ENCODE measurements at regions not wholly inside any gene's neighbourhood (a gene's known extent, or its start where the extent isn't known, plus 50 kb on each side); places are given as distances from the start of the nearest gene placed in this dataset.

DNA sequence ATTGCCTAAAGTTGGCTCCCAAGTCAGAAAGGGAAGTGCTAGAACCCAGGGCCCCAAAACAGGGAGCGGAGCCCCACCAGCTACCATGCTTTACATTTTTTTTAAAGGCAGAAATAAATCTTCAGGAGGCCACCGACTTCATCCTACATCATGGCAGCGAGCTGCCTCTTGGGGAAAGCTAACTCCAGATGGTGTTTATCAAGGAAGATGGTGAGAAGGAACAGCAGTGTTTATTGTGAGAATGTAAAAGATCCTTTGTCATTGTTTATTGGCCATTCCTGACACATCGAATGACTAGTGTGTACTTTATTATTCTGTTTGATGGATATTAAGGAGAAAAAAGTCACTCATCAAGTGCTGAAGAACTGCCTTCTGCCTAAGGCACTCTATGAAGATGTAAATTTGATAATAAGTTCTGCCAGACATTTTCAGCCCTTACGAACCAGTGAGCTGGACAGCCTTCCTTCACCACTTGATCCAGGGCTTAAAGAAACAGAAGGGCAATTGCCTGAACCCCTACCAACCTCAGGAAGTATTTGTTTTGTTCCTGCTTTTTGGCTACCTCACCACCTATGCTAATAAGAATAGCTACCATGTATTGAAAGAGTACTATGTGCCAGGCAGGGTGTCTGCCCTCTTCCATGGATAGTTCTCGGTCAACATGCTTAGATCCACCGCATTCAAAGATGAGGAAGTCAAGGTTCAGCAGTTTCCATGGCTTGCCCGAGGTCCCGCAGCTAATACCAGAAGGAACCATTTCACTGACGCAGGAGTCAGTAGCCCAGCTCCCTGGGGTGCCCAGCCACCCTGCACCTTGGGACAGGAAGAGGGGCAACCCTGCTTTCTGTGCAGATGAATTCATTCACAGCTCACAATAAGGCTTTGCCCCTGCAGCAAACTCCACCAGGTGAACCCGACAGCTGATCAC, 194.7 kb upstream of the RREB1 start:
- no peak for FAIRE-seq
- DNase-seq (ENCODE audit: low spot score), result no peak

DNA sequence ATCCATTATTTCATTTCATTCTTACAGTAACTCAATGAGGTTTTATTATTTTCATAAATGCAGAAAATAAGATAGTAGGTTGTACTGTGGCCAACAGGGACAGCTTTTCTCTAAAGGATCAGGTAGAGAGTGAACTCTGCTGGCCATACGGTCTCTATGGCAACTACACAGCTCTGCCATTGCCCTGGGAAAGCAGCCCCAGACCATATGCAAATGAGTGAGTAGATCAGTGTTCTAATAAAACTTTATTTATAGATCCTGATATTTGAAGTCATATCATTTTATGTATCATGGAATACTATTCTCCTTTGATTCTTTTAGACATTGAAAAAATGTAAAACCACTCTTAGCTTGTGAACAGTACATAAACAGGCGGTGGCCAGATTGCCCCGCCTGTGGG, 192.5 kb upstream of the RREB1 start:
- FAIRE-seq (no peak), DNase-seq (ENCODE audit: low spot score) (no peak)

DNA sequence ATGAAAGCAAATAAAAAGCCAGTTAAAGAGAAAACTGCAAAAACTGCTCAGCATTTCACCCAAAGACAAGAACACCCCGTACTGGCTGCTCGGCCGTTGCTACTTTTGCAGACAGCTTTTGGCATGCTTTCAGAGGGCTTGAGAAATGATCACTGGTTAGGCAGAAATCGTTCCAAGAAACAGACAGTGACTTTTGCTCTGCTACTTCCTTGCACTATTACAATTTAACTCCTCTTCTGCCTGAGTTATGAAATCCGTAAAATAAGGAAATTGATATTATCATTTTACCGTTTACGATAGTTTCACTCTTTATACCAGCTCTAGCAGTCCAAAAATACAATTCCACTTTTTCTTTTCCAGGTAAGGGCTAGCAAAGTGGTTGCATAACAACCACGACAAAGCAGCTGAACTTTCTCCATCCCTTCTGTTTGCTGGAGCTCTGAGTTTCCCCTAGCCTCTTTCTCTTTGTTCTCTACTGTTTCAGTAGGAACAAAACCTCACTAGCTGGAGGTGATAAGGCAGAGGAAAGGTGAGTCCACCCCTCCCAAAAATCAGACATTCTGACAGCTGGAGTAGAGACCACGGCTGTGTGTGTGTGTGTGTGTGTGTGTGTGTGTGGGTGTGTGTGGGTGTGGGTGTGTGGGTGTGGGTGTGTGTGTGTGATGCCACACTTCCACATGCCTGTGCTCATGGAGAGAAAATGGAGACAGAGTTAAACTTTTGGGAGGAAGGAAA, 191.8 kb upstream of the RREB1 start:
- DNase-seq (ENCODE audit: low spot score) (no peak), FAIRE-seq (no peak)

DNA sequence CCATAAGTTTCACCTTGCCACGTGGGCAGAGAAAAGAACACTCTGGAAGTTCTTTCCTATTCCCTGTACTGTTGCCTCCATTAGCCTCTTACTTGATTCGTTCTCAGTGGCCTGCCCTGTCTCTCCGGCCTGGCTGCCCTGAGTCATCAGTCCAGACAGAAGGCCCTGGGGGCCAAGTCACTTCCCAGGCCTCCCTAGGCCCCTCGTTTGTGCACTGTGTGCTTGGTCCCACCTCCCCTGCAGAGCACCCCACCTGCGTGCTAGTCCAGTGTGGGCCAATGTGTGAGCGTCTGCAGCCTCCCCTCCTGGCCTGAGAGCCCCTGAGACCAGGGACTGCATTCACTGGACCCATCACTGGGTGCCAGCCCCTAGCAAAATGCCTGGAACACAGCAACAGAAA, 191.2 kb upstream of the RREB1 start:
- DNase-seq (ENCODE audit: low spot score) (no peak), FAIRE-seq (no peak)

DNA sequence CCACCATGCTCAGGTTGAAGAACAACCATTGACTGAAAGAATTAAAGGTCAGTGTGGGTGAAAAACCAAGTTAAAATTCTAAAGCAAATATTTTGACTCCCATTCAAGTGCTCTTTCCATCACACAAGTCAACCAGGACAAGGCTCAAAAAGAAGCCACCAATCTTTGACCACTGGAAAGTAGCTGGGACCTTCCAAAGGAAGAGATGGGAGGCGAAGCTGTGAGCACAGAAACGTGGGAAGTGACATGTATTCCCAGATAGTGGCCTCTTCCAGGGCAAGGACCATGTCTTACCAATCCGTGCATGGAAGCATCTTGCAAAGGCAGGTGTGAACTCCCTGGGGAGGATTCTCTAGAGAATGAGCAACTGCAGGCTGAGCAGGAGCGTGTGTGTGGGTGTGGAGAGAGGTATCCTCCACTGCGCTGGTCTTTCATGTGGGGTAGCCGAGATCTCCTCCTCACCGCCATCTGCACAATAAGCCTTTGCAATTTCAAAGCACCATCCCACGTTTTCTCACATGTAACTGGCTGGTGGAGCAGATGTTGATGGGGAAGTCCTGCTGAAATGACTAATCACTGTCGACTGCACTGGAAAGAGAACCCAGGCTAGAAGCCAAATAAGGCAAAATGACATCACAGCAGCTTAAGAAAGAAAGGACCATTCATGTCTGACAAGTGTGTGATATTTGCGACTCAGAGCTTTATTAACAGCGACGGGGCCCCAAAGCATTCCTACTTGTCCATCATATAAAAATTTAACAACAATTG, 189.4 kb upstream of the RREB1 start:
- no peak for FAIRE-seq
- no peak for DNase-seq (ENCODE audit: low spot score)

DNA sequence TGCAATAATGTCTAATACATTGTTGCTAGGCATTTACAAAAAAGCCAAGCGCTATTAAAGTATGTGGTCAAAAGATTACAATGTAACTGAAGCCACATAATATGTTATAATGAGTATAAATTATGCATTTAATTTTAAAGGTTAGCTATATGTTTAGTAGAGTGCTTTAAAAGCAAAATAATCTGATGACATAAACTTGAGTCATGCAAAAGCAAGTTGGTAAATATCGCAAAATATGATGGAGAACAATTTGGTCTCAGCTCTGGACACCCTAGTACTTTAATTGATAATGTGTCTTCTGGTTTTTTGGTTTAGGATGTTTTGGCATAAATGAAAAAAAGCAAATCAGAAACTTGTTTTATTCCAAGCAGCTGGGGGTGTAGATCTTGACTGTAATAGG, 188.6 kb upstream of the RREB1 start:
- FAIRE-seq (no peak), DNase-seq (ENCODE audit: low spot score) (no peak)

DNA sequence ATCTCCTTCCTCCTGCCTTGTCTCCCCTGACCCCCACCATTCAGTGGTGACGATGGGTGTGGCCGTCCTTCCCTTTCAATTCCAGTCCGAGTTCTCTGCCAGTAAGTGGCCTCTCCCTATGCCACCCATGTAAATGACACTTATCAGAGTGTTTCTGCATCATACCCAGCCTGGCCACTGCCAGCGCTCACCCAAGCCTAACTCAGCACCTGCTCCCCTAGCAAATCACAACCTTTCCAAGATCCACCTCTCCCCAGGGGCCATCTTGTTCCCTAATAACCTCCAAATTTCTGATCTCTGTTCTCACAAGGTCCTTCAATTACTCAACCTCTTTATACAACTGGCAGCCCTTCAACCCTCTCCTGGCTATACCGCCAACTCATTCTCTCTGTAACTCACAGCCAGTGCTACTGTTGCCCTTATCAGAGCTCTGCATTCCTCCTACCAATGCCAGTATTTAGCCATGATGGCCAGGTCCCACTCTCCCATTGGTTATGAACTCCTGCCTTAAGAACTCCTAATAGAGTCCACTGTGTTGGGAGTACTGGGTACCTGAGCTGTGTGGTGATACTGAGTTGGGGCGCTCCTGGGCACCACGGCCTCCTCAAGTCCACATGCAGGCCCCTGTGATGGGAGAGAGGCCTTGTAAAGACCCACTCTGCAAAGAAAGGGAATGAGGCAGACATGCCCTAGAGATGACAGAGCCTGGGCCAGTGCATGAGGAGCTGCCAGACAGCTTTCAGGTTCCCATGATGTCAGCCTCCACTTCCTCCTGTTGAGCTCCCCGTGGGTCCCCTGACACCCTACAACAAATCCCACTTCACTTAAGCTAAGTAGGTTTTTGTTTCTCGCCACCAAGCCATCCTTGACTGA, 187.4 kb upstream of the RREB1 start:
- DNase-seq (ENCODE audit: low spot score), result no peak
- no peak for FAIRE-seq

DNA sequence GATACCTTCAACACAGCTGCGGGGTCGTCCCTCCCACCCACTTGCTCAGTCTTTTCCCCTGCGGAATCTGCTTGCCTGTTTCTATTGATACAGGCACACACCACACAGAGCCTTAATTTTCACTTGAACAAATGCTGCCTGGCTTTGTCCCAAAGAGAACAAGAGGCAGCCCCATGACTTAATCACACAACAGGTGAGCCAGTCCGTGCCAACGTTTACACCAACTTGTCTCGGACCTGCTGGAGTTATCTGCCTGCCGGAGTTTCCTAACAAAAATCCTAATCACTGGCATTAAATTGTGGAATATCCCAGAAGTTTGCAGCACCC, 186.8 kb upstream of the RREB1 start:
- DNase-seq (ENCODE audit: low spot score) (no peak), FAIRE-seq (no peak)

DNA sequence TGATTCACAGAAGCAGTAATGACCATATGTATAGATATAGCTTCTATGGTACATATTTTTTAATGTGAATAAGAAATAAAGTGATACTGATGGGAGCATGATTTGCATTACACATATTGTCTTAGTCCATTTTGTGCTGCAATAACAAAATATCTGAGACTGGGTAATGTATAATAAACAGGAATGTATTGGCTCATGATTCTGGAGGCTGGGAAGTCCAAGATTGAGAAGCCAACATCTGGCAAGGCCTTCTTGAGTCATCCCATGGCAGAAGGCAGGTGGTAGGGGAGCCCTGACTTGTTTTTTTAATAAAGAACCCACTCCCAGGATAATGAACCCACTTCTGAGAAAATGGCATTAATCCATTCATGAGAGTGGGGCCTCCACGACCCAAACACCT, 185.6 kb upstream of the RREB1 start:
- DNase-seq (ENCODE audit: low spot score), result no peak
- FAIRE-seq, result no peak

DNA sequence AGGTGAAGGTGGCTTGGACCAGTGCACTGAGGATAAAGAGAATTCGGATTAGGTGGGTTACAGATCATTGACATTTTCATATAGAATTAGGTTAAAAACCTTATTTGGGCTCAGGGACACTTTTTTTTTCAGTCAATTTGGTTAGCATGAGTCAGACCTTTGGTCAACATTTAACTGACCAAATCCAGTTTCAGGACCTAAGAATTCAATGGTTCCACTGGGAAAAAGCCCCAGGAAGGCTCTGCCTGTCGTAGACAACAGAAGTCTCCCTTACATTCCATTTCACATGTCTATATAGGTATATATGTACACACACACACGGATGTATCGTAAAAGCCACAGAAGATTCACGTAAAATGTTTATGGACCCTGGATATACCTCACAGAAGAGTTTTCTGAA, 184.2 kb upstream of the RREB1 start:
- no peak for DNase-seq (ENCODE audit: low spot score)
- FAIRE-seq, result no peak

DNA sequence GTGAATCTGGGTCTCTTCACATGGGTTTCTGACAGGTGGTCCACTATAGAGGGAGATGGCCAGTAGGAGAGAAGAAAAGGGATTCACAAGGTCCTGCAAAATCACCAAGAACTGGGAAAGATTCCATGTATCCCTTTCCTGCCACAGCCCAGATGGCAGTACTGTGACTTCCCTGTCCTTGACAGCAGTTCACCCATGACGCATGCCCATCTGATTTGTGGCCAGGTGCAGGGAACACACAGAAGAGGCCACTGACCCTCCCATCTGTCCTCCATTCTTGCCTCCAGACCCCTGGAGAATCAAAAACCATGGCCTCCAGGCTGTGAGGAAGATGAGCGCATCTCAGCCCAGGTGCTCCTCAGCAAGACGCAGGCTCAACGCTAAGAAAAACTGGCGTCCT, 183.1 kb upstream of the RREB1 start:
- FAIRE-seq (no peak), DNase-seq (ENCODE audit: low spot score) (no peak)

DNA sequence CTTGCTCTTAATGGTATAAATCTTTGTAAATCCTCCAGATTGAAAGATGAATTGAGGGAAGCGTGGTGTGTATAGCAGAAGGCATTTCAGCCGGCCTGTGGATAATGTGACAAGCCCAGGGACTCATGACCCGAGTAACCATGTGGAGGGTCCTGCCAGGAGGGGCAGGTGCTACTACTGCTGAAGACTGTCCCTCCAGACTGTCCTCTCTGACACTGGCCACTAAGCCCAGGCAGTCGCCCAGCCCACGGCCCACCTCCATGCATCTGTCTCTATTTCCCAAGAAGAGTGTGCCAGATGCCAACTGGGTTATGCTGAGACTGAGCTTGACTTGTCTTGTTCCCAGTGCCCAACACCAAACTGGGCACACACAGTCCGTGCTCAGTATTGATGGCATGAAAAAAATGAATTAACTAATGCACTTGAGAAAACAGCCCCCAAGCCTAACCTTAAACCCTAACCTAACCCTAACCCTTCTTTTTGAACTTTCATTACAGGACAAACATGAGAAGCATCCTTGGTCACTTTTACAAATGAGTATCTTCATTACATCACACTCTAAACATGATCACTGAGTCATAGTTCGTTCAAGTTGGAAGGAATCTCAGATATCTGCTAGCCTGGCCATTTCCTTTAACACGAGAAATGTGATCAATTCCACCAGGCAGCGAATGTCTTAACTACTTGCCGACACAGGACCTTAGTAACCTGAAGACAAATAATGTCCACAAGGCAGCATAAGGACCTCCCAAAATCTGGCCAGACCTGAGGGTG, 182.2 kb upstream of the RREB1 start:
- no peak for FAIRE-seq
- DNase-seq (ENCODE audit: low spot score), result no peak

DNA sequence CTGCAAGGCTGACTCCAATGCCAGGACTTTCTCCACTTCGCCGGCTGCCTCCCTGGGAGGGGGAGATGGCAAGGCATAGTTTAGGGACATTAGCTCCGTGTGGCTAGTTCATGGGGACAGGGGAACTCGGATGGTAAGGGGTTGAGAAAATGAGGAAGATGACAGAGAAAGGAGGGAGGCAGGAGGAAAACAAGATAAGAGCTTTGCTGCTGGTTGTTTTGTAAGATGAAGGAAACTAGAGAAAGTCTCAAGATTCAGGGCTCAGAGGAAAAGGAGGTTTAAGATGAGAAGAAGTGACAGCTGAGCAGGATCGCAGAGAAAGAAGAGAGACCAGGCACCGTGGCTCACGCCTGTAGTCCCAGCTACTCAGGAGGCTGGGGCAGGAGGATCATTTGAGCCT, 180.9 kb upstream of the RREB1 start:
- no peak for FAIRE-seq
- DNase-seq (ENCODE audit: low spot score), result no peak

DNA sequence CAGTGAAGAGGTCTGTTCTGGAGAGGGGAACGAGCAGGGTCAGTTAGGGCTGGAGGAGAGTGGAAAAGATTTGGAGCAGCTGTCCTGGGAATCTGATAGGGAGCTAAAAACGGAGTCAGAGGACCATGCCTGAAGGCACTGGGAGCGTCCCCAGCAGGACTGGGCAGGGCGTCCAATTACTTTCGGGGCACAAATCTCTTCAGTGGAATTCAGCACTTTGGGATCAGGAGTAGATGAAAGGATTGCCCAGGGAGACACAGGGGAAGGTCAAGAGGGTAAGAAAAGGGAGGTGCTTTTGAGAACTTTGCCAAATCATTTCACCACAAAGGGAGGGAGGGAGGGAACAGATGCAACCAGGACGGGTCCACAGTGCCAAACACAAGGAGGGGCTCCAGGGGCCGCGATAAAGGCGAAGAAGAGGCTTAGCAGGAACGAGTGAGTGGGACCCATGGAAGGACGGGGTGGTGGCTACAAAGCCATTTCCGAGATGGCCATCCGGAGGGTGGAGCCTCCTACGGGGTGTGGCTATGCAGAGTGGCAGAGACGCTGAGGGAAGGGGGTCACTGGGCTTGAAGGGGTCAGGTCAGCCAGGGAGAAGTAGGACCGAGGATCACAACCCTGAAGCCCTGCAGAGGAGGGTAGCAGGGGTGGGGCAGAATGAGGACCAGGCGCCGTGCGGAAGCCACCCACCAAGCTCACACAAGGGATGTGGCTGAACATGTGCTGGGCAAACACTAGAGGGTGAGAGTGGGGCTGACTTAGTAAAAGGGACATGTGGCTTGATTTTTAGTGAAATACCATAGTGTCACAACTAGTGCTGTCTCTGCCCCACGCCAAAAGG, 180.0 kb upstream of the RREB1 start:
- DNase-seq (ENCODE audit: low spot score) (no peak), FAIRE-seq (no peak)

DNA sequence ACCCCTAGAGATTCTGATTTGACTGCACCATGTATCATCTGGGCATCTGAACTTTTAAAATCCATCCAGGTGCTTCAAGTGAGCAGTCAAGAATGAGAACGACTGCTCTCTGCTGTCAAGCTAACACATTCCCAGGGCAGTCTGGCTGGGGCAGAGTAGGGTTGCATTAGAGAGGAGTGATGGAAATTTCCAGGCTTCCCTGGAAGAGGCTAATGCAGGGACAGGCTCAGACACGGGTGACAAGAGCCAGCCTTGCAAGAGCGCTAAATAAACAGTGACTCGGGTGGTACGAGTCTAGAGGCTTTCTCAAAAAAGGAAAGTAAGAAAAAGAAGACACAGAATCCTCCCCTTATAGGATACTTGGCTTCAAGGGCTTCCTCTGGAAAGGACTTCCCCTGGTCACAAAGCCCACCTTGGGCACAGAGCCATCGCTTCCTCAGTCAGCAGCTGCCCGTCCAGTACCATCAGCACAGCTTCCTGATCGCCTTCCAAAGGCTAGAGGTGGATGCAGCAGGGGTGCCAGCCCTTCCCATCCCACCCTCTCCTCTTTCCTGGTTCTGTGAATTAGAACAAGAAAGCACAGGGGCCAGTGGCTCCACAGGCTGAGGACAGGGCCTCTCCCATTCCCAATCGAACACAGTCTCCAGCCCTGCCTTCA, 177.4 kb upstream of the RREB1 start:
- FAIRE-seq, result no peak

DNA sequence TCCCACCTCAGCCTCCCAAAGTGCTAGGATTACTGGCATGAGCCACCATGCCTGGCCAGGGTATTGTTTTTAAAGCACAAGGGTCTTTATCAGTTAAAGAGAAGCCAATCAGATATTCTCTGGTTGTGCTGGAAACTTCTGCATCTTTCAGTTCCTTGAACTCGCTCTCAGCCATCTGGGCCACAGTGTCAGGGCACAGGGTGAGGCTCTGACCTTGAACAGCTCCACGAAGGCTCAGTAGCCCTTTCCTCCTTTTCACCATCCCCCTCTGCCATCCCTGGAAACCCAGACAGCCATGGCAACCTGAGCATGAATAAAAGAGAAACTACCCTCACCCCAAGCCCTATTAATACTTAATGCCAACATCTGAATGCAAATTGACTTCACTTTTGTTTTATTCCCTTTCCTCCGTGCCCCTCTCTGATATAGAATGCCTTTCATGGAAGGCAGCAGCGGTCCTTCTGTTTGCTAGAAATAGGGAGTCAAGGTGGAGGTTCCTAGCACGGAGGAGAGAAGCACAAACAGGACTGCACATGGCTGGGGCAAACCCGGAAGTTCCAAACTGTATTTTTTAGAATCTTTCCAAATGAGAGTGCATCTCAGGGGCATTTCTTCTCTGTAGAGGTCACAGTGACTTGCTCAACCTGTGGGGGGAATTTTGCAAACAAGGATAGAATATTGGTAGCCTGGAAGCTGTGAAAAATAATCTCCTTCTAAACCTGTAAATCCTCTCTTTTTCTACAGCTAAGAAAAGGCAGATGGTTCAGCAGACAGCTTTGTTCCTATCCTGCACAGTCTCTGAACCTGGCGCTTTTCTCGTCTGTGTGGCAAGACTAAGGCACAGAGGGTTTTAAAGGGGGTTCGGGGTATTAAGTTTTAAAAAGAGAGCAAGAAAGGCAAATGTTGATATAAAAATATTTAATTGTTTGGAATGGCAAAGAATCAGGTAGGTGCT, 176.4 kb upstream of the RREB1 start:
- no peak for FAIRE-seq
- DNase-seq (ENCODE audit: low spot score), result no peak

More for the DNA sequence above, 177.4 kb upstream of the RREB1 start:
- DNase-seq (ENCODE audit: low spot score), result no peak

DNA sequence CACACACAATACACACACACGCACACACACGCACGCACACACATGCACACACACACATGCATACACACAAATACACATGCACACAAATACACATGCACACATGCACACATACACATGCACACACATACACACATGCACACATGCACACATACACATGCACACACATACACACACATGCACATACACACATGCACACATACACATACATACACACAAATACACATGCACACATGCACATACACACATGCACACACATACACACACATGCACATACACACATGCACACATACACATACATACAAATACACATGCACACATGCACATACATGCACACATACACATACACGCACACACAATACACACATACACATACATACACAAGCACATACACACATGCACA, 175.4 kb upstream of the RREB1 start:
- FAIRE-seq (peak; percentile 98), DNase-seq (ENCODE audit: low spot score) (no peak)

DNA sequence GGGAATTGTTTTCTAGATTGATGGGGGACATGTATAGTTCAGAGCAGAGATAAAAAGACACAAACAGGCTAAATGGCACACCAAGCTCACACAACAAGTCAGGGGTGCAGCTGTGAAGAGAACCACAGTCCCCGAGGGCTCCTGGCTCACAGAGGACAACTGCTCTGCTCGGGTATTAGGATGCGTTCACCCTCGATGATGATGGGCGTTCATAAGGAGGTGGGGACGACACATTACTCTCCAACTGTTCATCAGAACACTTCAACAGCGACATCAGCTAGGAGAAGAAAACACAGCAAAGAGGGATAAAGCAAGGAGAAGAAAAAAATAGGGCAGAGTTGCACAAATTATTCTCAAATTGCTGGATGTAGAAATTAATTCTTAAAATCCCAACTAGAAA, 174.8 kb upstream of the RREB1 start:
- no peak for DNase-seq (ENCODE audit: low spot score)
- no peak for FAIRE-seq
